ENCODE measurements at regions not wholly inside any gene's neighbourhood (a gene's known extent, or its start where the extent isn't known, plus 50 kb on each side); places are given as distances from the start of the nearest gene placed in this dataset.

DNA sequence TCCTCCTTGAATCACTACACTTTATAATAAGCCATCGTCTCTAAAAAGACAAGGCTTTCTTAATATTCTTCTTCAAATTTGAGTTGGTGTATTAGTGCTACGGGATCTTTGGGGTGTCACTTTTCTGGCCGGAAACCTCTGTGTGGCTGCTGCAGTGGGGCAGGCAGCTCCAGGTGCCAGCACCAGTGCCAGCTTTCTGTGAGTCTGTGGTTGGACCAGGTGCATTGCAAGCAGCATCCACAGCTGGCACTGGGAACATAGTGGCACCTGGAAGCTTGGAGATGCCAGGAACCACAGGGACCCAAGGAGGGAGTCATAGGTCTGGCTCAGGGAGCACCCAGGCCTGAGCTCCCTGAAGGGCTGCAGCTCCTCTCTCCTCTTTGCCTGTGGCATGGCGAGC is 111.8 kb upstream of the RUNX3 start:
- TF ChIP-seq, protein P1, sequence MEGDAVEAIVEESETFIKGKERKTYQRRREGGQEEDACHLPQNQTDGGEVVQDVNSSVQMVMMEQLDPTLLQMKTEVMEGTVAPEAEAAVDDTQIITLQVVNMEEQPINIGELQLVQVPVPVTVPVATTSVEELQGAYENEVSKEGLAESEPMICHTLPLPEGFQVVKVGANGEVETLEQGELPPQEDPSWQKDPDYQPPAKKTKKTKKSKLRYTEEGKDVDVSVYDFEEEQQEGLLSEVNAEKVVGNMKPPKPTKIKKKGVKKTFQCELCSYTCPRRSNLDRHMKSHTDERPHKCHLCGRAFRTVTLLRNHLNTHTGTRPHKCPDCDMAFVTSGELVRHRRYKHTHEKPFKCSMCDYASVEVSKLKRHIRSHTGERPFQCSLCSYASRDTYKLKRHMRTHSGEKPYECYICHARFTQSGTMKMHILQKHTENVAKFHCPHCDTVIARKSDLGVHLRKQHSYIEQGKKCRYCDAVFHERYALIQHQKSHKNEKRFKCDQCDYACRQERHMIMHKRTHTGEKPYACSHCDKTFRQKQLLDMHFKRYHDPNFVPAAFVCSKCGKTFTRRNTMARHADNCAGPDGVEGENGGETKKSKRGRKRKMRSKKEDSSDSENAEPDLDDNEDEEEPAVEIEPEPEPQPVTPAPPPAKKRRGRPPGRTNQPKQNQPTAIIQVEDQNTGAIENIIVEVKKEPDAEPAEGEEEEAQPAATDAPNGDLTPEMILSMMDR (IDR thresholded peaks at IDR 0.05), result no peak

DNA sequence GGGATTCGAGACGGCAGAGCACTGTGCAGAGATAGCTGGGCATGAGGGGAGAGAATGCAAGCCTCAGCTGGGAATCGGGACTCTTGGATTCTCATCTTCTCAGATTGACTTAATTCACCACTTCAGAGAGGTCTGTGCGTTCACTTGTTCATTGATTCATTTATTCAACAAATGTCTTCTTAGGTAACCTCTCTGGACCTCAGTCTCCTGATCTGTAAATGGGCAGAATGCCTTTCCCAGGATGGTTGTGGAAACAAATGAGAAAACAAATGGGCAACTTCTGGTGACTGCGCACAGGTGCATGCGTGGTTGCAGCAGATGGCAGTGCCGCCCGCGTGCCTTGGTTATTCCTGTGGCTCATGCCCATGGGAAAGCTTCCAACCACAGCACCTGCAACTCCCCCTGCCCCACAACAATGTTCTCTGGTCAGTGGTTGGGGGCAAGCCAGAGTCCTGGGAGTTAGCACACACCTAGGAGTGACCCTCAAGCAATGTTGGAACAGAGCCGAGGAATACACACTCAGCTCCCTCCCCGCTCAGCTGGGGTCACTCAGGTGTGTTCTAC is 110.1 kb upstream of the RUNX3 start:
- TF ChIP-seq, protein P1 (IDR thresholded peaks at IDR 0.05), result no peak

DNA sequence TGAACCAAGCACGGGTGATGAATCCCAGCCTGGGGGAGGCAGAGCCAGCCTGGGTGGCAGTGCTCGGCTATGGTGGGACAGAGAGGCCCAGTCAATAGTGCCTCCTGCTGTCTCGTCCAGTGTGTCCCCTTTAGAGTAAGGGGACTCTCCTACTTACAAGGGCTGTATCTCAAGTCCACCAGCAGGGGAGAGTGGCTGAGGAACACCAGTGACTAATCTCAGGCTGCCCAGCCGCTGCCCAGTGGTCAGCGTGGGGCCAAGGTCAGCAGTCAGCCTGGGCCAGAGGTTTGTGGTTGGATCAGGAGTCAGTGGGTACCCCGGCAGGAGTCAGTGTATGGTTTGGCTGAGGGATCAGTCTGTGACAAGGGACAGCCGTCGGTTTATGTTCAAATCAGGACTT is 109.2 kb upstream of the RUNX3 start:
- TF ChIP-seq, protein P1 (IDR thresholded peaks at IDR 0.05), result no peak

DNA sequence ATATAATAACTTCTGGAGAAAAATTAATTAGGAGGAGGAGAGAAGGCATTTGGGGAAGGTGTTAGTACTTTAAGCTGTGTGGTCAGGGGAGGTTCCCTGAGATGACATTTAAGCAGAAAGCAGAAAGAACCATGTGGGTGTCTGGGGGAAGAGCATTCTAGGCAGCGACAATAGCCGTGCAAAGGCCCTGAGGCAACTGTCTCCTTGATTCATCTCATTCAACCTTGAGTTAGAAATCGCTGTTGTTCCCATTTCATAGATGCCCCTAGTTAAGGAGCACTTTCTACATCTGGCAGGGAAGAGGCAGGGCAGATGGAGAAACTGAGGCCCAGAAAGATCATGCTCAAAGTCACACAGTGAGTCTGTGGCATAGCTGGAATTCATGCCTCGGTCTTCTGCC is 108.6 kb upstream of the RUNX3 start:
- TF ChIP-seq, protein P1 (IDR thresholded peaks at IDR 0.05), result no peak

DNA sequence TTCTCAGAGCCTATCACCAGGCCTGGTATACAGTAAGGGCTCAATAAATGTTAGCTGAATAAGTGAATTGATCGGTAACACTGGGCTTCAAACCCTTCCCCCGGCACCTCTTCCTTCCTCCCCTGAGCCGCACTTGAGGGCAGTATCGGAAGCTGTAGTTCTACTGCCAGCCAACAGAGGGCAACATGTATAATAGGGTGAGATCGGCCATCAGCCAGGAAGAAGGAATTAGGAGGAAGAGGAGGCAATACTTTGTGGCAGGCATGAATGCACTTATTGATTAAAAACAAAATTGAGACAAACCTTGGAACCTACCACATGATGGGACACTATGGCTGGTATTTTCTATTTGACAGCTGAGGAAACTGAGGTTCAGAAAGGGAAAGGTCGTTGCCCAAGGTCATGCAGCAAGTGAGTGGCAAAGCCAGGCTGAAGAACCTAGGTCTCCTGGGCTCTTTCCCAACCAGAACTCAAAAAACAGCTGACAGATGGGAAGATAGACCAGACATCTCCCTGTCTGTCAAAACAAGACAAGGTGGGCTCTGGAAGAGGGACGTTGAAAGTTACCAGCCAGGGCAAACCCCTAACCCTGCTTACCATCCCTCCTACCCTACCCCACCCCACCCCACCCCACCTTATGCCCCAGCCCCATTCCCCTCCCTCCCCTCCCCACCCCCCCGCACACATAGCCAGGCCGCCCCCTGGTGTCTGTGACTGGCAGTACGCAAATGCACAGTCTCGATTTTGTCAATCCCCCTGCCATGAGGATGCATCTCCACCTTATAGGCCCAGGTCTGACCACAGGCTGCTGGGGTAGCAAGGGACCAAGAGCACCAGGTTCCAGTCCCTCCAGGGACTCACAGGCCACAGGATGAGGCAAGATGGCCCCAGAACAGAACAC is 107.3 kb upstream of the RUNX3 start:
- TF ChIP-seq, protein P1 (IDR thresholded peaks at IDR 0.05), result peak; percentile 51

DNA sequence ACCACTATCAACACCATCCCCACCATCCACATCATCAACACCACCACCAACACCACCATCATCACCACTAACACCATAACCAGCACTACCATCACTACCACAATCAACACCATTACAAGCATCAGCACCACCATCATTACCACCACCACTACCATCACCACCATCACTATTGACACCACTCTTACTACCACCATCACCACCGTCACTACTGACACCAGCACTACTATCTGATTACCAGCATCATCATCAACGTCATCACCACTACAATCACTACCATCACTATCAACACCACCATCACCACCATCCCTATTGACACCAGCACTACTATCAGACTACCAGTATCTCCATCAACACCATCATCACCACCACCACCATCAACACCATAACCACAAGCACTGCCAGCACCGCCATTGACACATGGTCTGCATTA is 106.1 kb upstream of the RUNX3 start:
- TF ChIP-seq, protein P1 (IDR thresholded peaks at IDR 0.05), result no peak

DNA sequence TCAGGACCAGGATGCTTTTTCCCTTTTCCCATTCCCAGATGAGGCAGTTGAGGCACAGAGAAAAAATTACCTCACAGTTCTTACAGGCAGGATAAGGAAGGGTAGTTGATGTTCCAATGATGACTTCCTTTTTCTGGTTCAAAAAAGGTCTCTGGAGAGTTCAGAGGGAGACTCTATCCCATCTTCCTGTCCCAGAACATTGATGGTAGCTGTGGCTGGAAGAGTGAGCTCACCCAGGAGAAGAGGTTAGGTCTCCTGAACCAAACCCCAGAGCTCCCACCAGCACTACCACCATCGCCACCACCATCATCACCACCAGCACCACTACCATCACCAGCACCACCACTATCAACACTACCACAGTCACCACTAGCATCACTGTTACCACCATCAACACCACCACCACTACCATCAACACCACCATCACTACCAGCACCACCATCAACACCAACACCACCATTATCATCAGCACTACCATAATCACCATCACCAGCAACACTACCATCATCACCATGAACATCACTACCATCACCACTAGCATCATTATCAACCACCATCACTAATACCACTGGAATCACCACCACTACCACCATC is 105.5 kb upstream of the RUNX3 start:
- TF ChIP-seq, protein P1 (IDR thresholded peaks at IDR 0.05), result no peak

Measured in LNCAP (cell line).